PC-3 (cell line): ENCODE measurements at regions not wholly inside any gene's neighbourhood (a gene's known extent, or its start where the extent isn't known, plus 50 kb on each side); places are given as distances from the start of the nearest gene placed in this dataset.

Source experiments
- CTCF ChIP-seq: fragments of 300-600 bp; sonication (generic); conservative IDR thresholded peaks from 2 replicates; pipeline ENCODE4 v1.5.1; 2017; ENCODE audit warnings: antibody characterized with exemption, low read depth, mild to moderate bottlenecking, low read length
- EZH2phosphoT487 ChIP-seq: fragments of 300-600 bp; sonication (generic); IDR thresholded peaks from 2 replicates; pipeline ENCODE4 v1.6.1; 2018; ENCODE audit warnings: mild to moderate bottlenecking, antibody characterized with exemption, low read length, borderline replicate concordance

GRCh38 chr16:51201604-51202003 lies 50.5 kb upstream of the SALL1 start:
- TF ChIP-seq CTCF (no peak), EZH2phosphoT487 (no peak)
